ENCODE measurements at regions not wholly inside any gene's neighbourhood (a gene's known extent, or its start where the extent isn't known, plus 50 kb on each side); places are given as distances from the start of the nearest gene placed in this dataset.
"Not testable (repeated sequence)": the region's sequence is repeated elsewhere in the genome, so short reads cannot be mapped to it uniquely, and the experiment has no call there.

GRCh38 chr2:195367809-195368208 is 289.2 kb upstream of the SLC39A10 start:
- DNase-seq (ENCODE audit: low read depth in 4 of 4, low spot score in 3 of 4): no peak

GRCh38 chr2:195364015-195364965 is 292.7 kb upstream of the SLC39A10 start:
- no peak for DNase-seq (ENCODE audit: low read depth in 4 of 4, low spot score in 3 of 4)

- DNase-seq (ENCODE audit: low read depth in 4 of 4, low spot score in 3 of 4): no peak
These were observed 293.5 kb upstream of the SLC39A10 start for GRCh38 chr2:195363496-195363895.

GRCh38 chr2:195360242-195360641 is 296.8 kb upstream of the SLC39A10 start:
- no peak for DNase-seq (ENCODE audit: low read depth in 4 of 4, low spot score in 3 of 4)

GRCh38 chr2:195359043-195359735 is 297.8 kb upstream of the SLC39A10 start:
- no peak for DNase-seq (ENCODE audit: low read depth in 4 of 4, low spot score in 3 of 4)

- no peak for DNase-seq (ENCODE audit: low read depth in 4 of 4, low spot score in 3 of 4)
These were observed 300.0 kb upstream of the SLC39A10 start for GRCh38 chr2:195356920-195357440.

GRCh38 chr2:195356026-195356425 is 301.0 kb upstream of the SLC39A10 start:
- DNase-seq (ENCODE audit: low read depth in 4 of 4, low spot score in 3 of 4): no peak

GRCh38 chr2:195352581-195352980 is 304.4 kb upstream of the SLC39A10 start:
- DNase-seq (ENCODE audit: low read depth in 4 of 4, low spot score in 3 of 4): no peak

GRCh38 chr2:195343942-195344530 is 313.0 kb upstream of the SLC39A10 start:
- no peak for DNase-seq (ENCODE audit: low read depth in 4 of 4, low spot score in 3 of 4)

GRCh38 chr2:195343540-195343939 is 313.5 kb upstream of the SLC39A10 start:
- no peak for DNase-seq (ENCODE audit: low read depth in 4 of 4, low spot score in 3 of 4)

GRCh38 chr2:195342061-195342460 is 315.0 kb upstream of the SLC39A10 start:
- DNase-seq (ENCODE audit: low read depth in 4 of 4, low spot score in 3 of 4): no peak

- DNase-seq (ENCODE audit: low read depth in 4 of 4, low spot score in 3 of 4): no peak
These were observed 318.2 kb upstream of the SLC39A10 start for GRCh38 chr2:195338856-195339255.

GRCh38 chr2:195337597-195337996 is 319.4 kb upstream of the SLC39A10 start:
- DNase-seq (ENCODE audit: low read depth in 4 of 4, low spot score in 3 of 4): no peak

GRCh38 chr2:195333869-195334268 is 323.2 kb upstream of the SLC39A10 start:
- DNase-seq (ENCODE audit: low read depth in 4 of 4, low spot score in 3 of 4): no peak

GRCh38 chr2:195331966-195332365 is 325.1 kb upstream of the SLC39A10 start:
- DNase-seq (ENCODE audit: low read depth in 4 of 4, low spot score in 3 of 4): no peak

GRCh38 chr2:195331129-195331528 is 325.9 kb upstream of the SLC39A10 start:
- DNase-seq (ENCODE audit: low read depth in 4 of 4, low spot score in 3 of 4): no peak

- no peak for DNase-seq (ENCODE audit: low read depth in 4 of 4, low spot score in 3 of 4)
These were observed 326.5 kb upstream of the SLC39A10 start for GRCh38 chr2:195330513-195330956.

GRCh38 chr2:195329784-195330183 is 327.2 kb upstream of the SLC39A10 start:
- DNase-seq (ENCODE audit: low read depth in 4 of 4, low spot score in 3 of 4): not testable (repeated sequence)

- DNase-seq (ENCODE audit: low read depth in 4 of 4, low spot score in 3 of 4): no peak
These were observed 330.5 kb upstream of the SLC39A10 start for GRCh38 chr2:195326537-195326936.

GRCh38 chr2:195322324-195322723 is 334.7 kb upstream of the SLC39A10 start:
- peak in 1 of 4 donors; percentile 32 for DNase-seq (ENCODE audit: low read depth in 4 of 4, low spot score in 3 of 4)

- no peak for DNase-seq (ENCODE audit: low read depth in 4 of 4, low spot score in 3 of 4)
These were observed 336.5 kb upstream of the SLC39A10 start for GRCh38 chr2:195320413-195320973.
